NCI-H524 treated with DMSO at 0.1 percent for 48 hours (cell line): ENCODE measurements at regions not wholly inside any gene's neighbourhood (a gene's known extent, or its start where the extent isn't known, plus 50 kb on each side); places are given as distances from the start of the nearest gene placed in this dataset.
"Not testable (repeated sequence)": the region's sequence is repeated elsewhere in the genome, so short reads cannot be mapped to it uniquely, and the experiment has no call there.

Experiments used
- DNase-seq: peaks from one replicate; lab custom pipeline; 2025; lab: John Stamatoyannopoulos, UW

DNA sequence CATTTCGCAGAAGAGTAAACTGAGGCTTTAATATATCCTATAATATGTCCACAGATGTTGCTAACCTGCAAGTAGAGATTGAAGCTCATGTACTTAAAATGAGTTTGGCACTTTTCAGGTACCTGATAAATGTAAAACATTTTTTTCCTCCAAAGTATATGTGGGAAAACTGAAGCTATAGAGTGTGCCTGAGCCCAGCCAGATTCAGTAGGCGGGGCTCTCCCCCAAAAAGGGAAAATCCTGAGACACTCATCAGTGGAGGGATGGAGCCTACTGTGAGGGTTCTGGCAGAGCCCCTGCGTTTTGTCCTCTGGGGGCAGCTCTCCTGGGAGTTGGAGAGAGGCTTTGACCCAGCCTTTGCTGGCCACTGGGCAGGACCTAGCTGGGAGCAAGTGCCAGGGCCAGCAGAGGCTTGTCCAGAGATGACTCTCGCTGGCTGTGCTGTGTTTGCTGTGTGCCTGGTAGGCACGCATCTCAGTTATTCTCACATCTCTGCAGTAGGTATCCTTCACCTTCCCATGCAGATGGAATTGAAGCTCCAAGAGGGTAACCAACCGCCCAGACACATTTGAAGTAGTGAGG lies 81.1 kb upstream of the SPRY4 start:
- DNase-seq: no peak

DNA sequence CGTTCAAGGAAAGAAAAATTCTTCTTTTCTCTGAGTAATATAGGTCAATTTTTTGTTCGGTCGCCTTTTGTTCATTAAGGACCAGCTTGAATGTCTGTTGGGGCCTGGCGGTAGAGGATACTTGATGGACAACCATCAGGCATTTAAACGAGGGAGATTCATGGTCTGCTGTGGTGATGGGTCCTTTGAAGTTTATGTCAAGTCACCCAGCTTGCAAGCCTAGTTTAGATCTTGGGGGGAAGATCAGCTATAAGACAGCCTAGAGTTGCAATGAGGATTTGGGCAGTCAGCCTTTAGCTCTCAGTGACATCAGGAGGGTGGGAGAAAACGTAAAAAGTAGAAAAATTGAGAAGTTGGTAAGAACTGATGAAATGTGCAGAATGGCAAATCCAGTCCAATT lies 80.2 kb upstream of the SPRY4 start:
- no peak for DNase-seq

DNA sequence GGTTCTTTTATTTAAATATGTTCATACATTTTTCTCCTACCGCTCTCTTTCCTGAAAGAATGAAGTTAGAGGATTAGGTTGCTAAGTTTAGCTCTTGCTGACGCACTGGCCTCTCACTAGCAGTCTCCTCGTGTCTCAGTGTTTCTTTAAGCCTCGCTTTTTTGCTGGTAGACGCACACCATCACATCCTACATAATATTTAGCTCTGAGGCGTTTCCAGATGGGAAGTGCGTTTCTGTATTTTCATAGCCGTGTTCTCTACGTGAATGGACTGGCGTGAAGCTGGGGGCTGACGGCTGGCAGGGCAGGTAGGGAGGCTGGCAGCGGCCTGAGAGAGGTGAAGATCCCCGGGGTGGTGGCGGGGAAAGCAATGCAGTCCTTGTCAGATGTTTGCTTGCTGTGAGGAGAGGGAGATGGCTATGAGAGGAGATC lies 79.2 kb upstream of the SPRY4 start:
- no peak for DNase-seq

DNA sequence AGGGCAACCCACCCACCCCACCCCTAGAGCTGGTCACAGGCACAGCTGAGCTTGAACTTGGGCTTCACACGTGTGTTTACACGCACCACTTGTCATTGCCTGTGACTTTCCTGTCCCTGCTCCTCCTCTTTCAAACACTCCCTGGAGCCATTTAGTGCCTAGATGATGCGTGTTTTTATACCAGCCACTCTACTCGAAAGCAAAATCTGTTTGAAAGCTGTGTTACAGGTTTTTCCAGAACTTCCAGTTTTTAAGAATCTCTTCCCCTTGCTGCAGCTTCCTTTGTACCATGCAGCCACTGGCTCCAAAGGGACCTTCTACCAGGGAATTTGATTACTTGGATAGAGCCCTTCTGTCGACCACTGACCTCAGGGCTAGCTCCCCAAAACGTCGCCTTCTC lies 78.8 kb upstream of the SPRY4 start:
- no peak for DNase-seq

- no peak for DNase-seq
Measured at GRCh38 chr5:142402752-142403318, 78.0 kb upstream of the SPRY4 start.

- no peak for DNase-seq
Measured at GRCh38 chr5:142400415-142400814, 75.6 kb upstream of the SPRY4 start.

DNA sequence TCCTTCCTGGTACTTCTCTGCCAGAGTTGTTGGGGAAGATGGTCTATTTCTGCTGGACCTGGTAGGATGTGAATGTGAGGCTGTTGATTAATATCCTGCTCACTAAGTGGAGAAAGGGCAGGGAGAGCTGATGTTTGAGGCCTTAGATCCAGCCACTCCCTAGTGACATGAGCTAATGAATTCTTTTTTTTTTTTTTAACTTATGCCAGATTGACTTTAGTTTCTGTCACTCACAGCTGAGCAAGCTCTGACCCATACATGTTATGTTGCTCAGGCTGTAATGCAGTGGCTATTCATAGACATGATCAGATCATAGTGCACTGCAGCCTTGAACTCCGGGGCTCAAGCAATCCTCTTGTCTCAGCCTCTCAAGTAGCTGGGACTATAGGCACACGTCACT lies 75.1 kb upstream of the SPRY4 start:
- DNase-seq: no peak

- no peak for DNase-seq
Measured at GRCh38 chr5:142398730-142399055, 73.9 kb upstream of the SPRY4 start.

- DNase-seq: not testable (repeated sequence)
Measured at GRCh38 chr5:142398011-142398729, 73.3 kb upstream of the SPRY4 start.

DNA sequence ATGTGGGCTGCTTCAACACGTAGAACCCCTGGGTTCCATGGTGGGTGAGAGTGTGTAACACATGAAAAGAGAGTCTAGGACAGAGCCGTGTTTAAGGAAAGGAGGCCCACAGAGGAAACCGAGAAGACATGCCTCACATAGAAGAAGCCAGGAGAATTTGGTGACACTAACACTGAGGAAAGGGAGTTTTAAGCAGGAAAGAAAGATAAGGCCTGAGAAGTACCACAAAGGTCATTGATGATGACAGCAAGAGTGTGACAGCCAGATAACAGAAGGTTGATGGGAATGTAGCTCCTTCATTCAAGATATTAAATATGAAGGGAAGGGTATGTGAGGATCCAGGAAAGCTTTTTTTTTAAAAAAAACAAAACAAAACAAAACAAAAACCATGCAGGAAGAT lies 72.4 kb upstream of the SPRY4 start:
- DNase-seq: no peak

DNA sequence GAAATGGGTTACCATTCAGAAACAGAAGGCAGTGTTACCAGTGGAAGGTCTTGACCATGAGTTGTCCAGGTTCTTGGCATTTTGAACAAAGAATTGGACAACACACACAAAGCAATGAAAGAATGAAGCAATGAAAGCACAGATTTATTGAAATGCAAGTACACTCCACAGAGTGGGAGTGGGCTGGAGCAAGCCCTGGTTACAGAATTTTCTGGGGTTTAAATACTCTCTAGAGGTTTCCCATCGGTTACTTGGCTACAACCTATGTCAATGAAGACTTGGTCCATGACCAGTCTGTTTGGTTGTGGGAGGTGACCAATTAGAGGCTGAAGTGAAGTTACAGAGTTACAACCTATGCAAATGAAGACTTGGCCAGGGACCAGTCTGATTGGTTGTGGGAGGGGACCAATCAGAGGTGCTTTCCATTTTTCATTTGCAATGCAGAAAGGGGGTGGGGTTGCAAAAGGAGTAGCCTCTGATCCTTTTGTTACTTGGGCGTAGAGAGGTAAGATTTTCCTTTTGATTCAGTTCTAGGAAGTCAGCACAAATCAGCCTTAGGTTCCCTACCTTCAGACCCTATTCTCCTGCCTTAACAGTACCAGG lies 71.7 kb upstream of the SPRY4 start:
- DNase-seq: no peak

- DNase-seq: no peak
Measured at GRCh38 chr5:142395334-142395733, 70.5 kb upstream of the SPRY4 start.

DNA sequence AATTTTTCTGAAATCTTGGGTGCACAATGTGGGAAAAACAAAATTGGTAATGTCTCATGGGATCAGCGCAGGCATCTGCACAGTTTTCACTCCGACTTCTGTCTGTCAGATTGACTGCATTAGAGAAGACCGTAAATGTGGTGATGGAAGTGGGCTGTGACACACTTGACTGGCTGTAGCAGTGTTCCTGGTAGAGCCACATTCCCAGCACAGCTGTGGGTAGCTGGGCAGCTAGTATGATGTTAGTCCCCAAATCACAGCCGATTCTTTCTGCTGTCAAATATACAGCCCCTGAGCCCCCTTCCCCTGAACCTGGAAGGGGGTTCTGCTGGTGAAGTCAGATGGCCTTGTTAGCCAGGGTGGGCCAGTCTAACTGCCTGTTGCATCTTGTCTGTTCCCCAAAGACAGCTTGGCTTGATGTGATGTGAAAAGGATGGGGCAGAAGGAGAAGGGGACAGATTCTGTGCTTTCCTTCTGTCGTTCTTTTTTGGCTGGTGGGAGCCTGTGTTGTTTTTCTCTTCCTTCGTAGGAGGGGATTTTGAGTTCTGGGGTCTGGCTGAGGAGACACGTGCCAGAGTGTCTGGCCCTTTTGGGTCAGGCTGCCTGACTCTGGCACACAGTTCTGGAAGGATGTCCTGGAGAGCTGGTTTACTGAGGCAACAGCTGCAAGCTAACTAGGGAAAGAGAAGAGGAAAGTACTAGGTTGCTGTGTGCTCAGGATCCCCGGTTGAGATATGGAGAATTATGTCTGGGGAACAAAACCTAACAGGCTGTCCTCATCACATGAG lies 66.4 kb upstream of the SPRY4 start:
- no peak for DNase-seq

DNA sequence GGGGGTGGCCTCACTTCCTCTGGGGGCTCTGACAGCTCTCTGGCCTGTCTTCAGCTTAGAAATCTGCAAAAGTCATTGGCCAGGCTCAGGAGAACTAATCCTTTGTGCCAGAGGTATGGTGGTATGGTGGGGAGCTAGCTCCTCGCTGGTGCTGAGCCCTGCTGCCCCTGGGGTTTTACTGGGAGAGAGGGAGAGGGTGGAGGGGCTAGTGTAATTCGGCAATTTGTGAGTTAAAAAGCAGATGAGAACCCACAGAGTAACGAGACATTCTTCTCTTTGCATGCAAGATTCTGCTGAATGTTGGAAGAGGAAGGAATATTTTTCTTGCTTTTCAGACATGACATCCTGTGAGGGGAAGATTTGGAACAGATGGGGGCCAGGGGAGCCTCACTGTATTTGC lies 65.5 kb upstream of the SPRY4 start:
- no peak for DNase-seq

- DNase-seq: no peak
Measured at GRCh38 chr5:142388696-142389095, 63.9 kb upstream of the SPRY4 start.

DNA sequence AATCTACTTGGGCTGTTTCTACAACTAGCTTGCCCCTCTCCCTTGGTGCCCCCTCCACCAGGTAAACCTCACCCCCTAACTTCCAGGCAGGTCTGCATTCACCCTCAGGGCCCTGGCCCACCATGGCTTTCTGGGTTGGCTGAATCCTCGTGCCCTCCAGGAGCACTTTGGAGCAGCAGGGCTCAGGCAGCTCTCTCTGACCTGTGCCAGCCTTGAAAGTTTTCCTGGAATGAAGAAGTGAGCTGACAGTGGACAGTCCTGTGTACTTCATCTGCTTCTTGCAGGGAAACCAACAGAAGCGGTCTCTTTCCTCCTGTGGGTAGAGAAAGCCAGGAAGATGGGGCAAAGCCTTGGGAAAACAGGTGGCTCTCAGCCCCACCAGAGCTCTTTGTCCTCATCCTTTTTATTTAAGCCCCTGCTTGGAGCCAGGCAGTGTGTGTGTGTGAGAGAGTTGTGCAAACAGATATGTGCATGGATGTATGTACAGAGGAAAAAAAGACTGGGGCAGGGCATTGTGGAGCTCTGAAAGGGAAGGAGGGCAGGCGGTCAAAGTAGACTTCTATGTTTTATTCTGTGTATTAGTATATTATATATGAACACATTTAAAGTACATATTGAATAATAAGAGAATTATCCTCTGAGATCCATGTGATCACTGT lies 62.3 kb upstream of the SPRY4 start:
- no peak for DNase-seq

- no peak for DNase-seq
Measured at GRCh38 chr5:142386137-142387023, 61.6 kb upstream of the SPRY4 start.

GRCh38 chr5:142385194-142385593 lies 60.4 kb upstream of the SPRY4 start:
- DNase-seq: no peak

DNA sequence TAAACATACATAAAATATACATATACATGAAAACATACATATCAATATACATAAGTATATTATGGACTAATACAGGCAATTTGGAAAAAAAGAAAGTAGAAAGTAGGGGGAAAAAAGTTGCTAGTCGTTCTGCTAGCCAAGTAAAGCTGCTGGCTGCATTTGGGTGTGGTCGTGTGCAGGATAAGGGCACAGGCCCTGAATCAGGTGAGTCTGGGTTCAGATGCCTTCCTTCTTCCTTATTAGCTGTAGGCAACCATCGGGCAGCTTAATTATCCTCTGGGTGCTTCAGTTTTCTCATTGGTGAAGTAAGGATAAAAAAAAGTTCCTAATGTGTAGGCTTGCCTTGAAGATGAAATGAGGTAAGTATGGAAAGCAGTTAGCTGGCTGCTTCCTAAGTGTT lies 59.2 kb upstream of the SPRY4 start:
- DNase-seq: no peak

DNA sequence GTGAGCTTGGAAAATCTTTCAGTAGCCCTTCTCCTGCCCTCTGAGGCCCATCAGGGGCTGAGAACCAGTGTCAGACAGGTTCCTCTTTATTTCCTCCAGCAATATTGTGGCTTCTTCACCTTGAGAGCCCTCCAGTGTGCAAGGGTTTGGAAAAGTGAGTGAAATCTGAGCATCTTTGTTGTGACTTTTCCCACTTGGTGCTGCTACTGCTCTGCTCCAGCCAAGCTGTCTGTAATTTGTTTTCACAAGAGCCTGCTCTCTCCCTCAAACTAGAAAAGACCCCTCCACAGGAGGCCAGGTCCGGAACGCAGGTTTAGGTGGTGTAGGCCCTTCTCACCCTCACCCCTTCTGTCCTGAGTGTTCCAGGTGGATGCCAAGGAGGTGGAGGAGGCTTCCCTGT lies 57.4 kb upstream of the SPRY4 start:
- DNase-seq: no peak
